Sigmoid colon (tissue), 4 donors: ENCODE measurements at regions not wholly inside any gene's neighbourhood (a gene's known extent, or its start where the extent isn't known, plus 50 kb on each side); places are given as distances from the start of the nearest gene placed in this dataset.

Experiments
- EP300 ChIP-seq, 4 donors: sonication (generic); formaldehyde crosslinking; IDR thresholded peaks; one replicate each; pipeline ENCODE4 v1.6.1; 2017; ENCODE audit warnings: antibody characterized with exemption in 4 of 4
- POLR2A ChIP-seq, 2 donors: fragments of 450-650 bp; IDR thresholded peaks; one replicate each; pipeline ENCODE4 v1.6.1; 2016; ENCODE audit warnings: antibody characterized with exemption in 2 of 2, mild to moderate bottlenecking in 2 of 2, moderate library complexity in 2 of 2
- POLR2AphosphoS5 ChIP-seq, 4 donors: sonication (generic); formaldehyde crosslinking; IDR thresholded peaks; one replicate each; pipeline ENCODE4 v1.6.1; 2017; ENCODE audit warnings: antibody characterized with exemption in 4 of 4
- TF ChIP-seq, protein P1 (sequence below), 4 experiments: fragments of 450-650 bp in 3 of 4; fragments of 200-600 bp in 1 of 4; IDR thresholded peaks; one replicate each; pipeline ENCODE4 v1.5.1; 2016 to 2019; ENCODE audit warnings: antibody characterized with exemption in 4 of 4, mild to moderate bottlenecking in 3 of 4, moderate library complexity in 2 of 4

DNA sequence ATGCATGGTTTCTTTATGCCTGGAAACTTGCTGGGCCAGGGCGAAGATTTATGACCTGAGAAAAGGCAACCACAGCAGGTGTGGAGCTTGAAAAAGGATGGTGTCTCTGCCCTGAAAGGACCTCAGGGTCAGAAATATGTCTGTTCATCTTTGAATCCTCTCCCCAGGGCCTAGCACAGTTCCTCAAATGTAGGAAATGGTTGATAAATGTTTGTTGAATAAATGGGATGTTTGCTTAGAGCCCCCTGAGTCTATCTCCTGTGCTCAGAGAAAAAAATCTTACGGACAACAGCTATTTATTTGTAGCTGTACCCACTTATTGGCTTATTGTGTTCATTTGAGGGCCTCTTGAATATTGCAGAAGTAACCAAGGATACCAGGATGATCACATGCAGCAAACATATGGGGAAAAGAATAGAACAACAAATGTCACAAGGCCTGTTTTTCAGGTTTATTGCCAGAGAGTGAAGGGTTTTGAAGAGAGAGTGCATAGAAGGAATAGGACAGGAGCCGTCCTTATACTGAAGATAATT is 114.5 kb downstream of the KLF5 start:
- TF ChIP-seq, protein P1, sequence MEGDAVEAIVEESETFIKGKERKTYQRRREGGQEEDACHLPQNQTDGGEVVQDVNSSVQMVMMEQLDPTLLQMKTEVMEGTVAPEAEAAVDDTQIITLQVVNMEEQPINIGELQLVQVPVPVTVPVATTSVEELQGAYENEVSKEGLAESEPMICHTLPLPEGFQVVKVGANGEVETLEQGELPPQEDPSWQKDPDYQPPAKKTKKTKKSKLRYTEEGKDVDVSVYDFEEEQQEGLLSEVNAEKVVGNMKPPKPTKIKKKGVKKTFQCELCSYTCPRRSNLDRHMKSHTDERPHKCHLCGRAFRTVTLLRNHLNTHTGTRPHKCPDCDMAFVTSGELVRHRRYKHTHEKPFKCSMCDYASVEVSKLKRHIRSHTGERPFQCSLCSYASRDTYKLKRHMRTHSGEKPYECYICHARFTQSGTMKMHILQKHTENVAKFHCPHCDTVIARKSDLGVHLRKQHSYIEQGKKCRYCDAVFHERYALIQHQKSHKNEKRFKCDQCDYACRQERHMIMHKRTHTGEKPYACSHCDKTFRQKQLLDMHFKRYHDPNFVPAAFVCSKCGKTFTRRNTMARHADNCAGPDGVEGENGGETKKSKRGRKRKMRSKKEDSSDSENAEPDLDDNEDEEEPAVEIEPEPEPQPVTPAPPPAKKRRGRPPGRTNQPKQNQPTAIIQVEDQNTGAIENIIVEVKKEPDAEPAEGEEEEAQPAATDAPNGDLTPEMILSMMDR (IDR thresholded peaks at IDR 0.05) = no peak
- TF ChIP-seq POLR2AphosphoS5 (IDR thresholded peaks at IDR 0.05) = no peak
- TF ChIP-seq EP300 (IDR thresholded peaks at IDR 0.05) = no peak
- TF ChIP-seq POLR2A (IDR thresholded peaks at IDR 0.05) = no peak
